ENCODE measurements at regions not wholly inside any gene's neighbourhood (a gene's known extent, or its start where the extent isn't known, plus 50 kb on each side); places are given as distances from the start of the nearest gene placed in this dataset.

DNA sequence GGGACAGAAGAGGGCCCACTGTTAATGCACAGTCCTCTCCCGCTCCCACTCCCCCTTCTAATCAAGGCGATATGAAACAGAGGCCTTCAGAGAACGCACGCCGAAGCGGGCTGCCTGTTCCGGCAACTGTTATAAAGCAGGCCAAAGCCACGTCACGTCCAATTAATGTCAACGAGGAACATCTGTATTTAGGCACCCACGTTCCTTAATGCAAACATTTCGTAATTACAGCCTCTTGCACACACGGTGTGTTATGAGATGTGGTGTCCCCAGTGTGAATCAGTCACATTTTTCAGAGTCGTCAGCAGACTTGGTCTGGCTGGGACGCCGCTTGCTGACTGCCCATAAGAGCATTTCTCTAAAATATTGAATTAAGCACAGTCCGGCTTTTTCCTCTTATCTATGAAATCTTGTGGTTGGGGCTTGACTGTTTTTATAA lies 339.0 kb downstream of the NSG2 start:
- TF ChIP-seq CTCF (IDR thresholded peaks at IDR 0.05): no peak
- TF ChIP-seq POLR2A (IDR thresholded peaks at IDR 0.05): no peak

Data from tibial nerve (tissue), 3 donors.